Neuronal stem cell (in vitro differentiated cells): ENCODE measurements at regions not wholly inside any gene's neighbourhood (a gene's known extent, or its start where the extent isn't known, plus 50 kb on each side); places are given as distances from the start of the nearest gene placed in this dataset.

ENCODE experiments used
- DNase-seq: peaks from one replicate; pipeline ENCODE4 v3.0.0-alpha.2; 2013; ENCODE audit warnings: low spot score
- H2AFZ ChIP-seq: one replicate; pipeline ENCODE4 v1.6.1; 2013; ENCODE audit warnings: mild to moderate bottlenecking, low read length, inconsistent platforms
- H2AK5ac ChIP-seq: 2 replicates; pipeline ENCODE4 v1.6.1; 2013; ENCODE audit warnings: low read depth, mild to moderate bottlenecking, inconsistent platforms, low read length, moderate library complexity, mixed read lengths
- H2BK120ac ChIP-seq: 2 replicates; pipeline ENCODE4 v1.6.1; 2013; ENCODE audit warnings: low read depth, mild to moderate bottlenecking, inconsistent platforms, low read length, moderate library complexity, mixed read lengths
- H2BK12ac ChIP-seq: one replicate; pipeline ENCODE4 v1.6.1; 2013; ENCODE audit warnings: low read length, inconsistent platforms
- H2BK15ac ChIP-seq: 2 replicates; pipeline ENCODE4 v1.6.1; 2013; ENCODE audit warnings: mild to moderate bottlenecking, low read length, inconsistent platforms, mixed read lengths
- H2BK5ac ChIP-seq: one replicate; pipeline ENCODE4 v1.6.1; 2013; ENCODE audit warnings: inconsistent platforms, mild to moderate bottlenecking, low read length, moderate library complexity
- H3K14ac ChIP-seq: one replicate; pipeline ENCODE4 v1.6.1; 2013; ENCODE audit warnings: low read length, inconsistent platforms
- H3K18ac ChIP-seq: 2 replicates; pipeline ENCODE4 v1.6.1; 2013; ENCODE audit warnings: low read length, inconsistent platforms
- H3K23ac ChIP-seq: 2 replicates; pipeline ENCODE4 v1.6.1; 2013; ENCODE audit warnings: low read depth, mild to moderate bottlenecking, mixed read lengths, low read length, inconsistent platforms; ENCODE audit not compliant: poor library complexity
- H3K27ac ChIP-seq: replicated peaks from 3 replicates; pipeline ENCODE4 v1.5.1; 2013; ENCODE audit warnings: low read length, inconsistent platforms
- H3K27me3 ChIP-seq, 3 experiments: 2 replicates each; pipeline ENCODE4 v1.6.1; 2013; ENCODE audit warnings: low read length in 3 of 3, mild to moderate bottlenecking in 2 of 3, inconsistent platforms in 1 of 3, low read depth in 1 of 3, mixed read lengths in 1 of 3, moderate library complexity in 1 of 3; ENCODE audit not compliant: control insufficient read depth in 3 of 3, insufficient read depth in 3 of 3
- H3K36me3 ChIP-seq, 2 donors: replicated peaks in 1 of 2; 2 replicates each; pipeline ENCODE4 v1.6.1; 2013; ENCODE audit warnings: low read length in 2 of 2; ENCODE audit not compliant: control insufficient read depth in 2 of 2, insufficient read depth in 2 of 2
- H3K4ac ChIP-seq: 2 replicates; pipeline ENCODE4 v1.6.1; 2013; ENCODE audit warnings: inconsistent platforms, mild to moderate bottlenecking, low read length, moderate library complexity
- H3K4me1 ChIP-seq, 2 donors: 1 replicate in 1 of 2; 2 replicates in 1 of 2; pipeline ENCODE4 v1.6.1; 2013; ENCODE audit warnings: low read length in 2 of 2, low read depth in 1 of 2; ENCODE audit not compliant: control insufficient read depth in 2 of 2, insufficient read depth in 1 of 2
- H3K4me2 ChIP-seq: one replicate; pipeline ENCODE4 v1.6.1; 2013; ENCODE audit warnings: mild to moderate bottlenecking, low read length, inconsistent platforms; ENCODE audit not compliant: insufficient read depth, poor library complexity, severe bottlenecking
- H3K4me3 ChIP-seq, 2 donors: 2 replicates each; pipeline ENCODE4 v1.5.1; 2013; ENCODE audit warnings: low read length in 2 of 2, mild to moderate bottlenecking in 2 of 2, inconsistent platforms in 1 of 2, moderate library complexity in 1 of 2
- H3K79me1 ChIP-seq: one replicate; pipeline ENCODE4 v1.6.1; 2013; ENCODE audit warnings: low read depth, mild to moderate bottlenecking, inconsistent platforms, low read length, moderate library complexity
- H3K9ac ChIP-seq: one replicate; pipeline ENCODE4 v1.6.1; 2013; ENCODE audit warnings: mild to moderate bottlenecking, low read depth, low read length, inconsistent platforms; ENCODE audit not compliant: poor library complexity
- H3K9me3 ChIP-seq, 2 donors: replicated peaks in 1 of 2; 2 replicates each; pipeline versions ENCODE3 to v1.6.1; 2013; ENCODE audit warnings: low read length in 2 of 2, mild to moderate bottlenecking in 2 of 2, inconsistent platforms in 1 of 2, low read depth in 1 of 2, mixed read lengths in 1 of 2, moderate library complexity in 1 of 2; ENCODE audit not compliant: control insufficient read depth in 2 of 2, insufficient read depth in 1 of 2
- H4K8ac ChIP-seq: one replicate; pipeline ENCODE4 v1.6.1; 2013; ENCODE audit warnings: low read depth, mild to moderate bottlenecking, inconsistent platforms, low read length, moderate library complexity
- H4K91ac ChIP-seq: one replicate; pipeline ENCODE4 v1.6.1; 2013; ENCODE audit warnings: low read length, low read depth, mild to moderate bottlenecking, inconsistent platforms; ENCODE audit not compliant: poor library complexity
- WGBS, 2 donors: extraction: QIAGEN DNeasy Blood & Tissue Kit; methylation state at CpG; one replicate each; pipeline ENCODE4 v1.1.7; 2013; ENCODE audit warnings: missing lambda C conversion rate in 2 of 2, mixed read lengths in 1 of 2; ENCODE audit not compliant: insufficient read length in 2 of 2, insufficient replicate concordance in 1 of 2; ENCODE audit errors: extremely low coverage in 2 of 2; 5-methylcytosine and 5-hydroxymethylcytosine counted together

DNA sequence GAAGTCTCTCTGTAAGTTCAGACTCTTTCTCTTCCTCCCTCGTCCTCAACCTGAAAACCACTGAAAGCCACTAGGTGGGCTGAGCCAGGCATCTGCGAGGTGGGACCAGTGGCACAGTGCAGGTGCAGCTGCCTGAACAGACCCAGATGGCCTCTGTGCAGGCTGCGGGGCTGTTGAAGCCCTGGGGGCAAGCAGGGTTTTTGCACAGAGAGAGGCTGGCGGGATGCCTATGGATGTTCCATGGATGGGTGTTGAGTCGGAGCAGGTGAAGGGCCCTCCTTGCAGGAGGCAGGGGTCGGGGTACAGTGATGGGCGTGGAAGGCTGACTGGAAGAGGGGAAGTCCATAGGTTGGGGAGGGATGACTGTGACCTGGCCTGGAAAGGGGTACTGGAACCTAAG is 350.2 kb upstream of the FAT1 start:
- no peak overlapping the region for H2AFZ ChIP-seq
- H3K36me3 ChIP-seq, result no peaks in the 10 kb centered on the region
- H2BK5ac ChIP-seq, result no peak overlapping the region
- no peak overlapping the region for H4K91ac ChIP-seq
- no peaks in the 10 kb centered on the region for H3K79me1 ChIP-seq
- peaks cover 0 to 23% (median 0%) of the 10 kb centered on the region in 3 experiments for H3K27me3 ChIP-seq
- H3K18ac ChIP-seq, result no peak overlapping the region
- H3K4ac ChIP-seq, result no peak overlapping the region
- DNase-seq, result no peak
- H3K27ac ChIP-seq, result no peak overlapping the region
- no peak overlapping the region for H2BK15ac ChIP-seq
- no peaks in the 10 kb centered on the region for H3K9me3 ChIP-seq
- H3K4me2 ChIP-seq, result no peak overlapping the region
- no peak overlapping the region for H2BK12ac ChIP-seq
- no peak overlapping the region for H4K8ac ChIP-seq
- H3K14ac ChIP-seq, result no peak overlapping the region
- no peak overlapping the region for H2AK5ac ChIP-seq
- H3K23ac ChIP-seq, result no peak overlapping the region
- no CpG with 5 or more reads among the region's 7 CpGs for WGBS, 2 donors
- H3K4me1 ChIP-seq, result peaks cover 0 to 8% of the 10 kb centered on the region in 2 donors
- no peak overlapping the region for H2BK120ac ChIP-seq
- peak overlapping the region in 1 of 2 donors; percentile 51 for H3K4me3 ChIP-seq
- no peak overlapping the region for H3K9ac ChIP-seq

DNA sequence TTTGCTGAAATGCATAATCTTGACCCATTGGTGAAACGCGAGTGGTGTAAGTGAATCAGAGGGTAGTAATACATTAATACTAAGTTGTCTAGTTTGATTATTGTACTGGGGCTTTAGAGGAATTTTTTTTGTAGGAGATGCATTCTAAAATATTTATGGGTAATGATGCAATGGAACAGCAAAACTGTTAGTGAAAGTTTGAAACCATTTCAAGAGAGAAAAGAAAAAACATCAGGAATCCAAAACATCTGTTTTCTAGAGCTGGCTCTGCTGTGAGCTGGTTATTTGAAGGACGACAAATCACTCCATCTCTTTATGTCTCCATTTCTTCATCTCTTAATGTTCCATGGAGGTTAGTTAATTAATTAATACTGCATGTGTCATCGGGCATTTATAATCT is 351.9 kb upstream of the FAT1 start:
- H3K27ac ChIP-seq, result no peak overlapping the region
- no peak overlapping the region for H2BK5ac ChIP-seq
- no peak overlapping the region for H3K4ac ChIP-seq
- H4K8ac ChIP-seq, result no peak overlapping the region
- no peak overlapping the region for H2BK15ac ChIP-seq
- no peaks in the 10 kb centered on the region for H3K79me1 ChIP-seq
- no peak for DNase-seq
- no peak overlapping the region for H3K14ac ChIP-seq
- no peak overlapping the region for H2BK120ac ChIP-seq
- H3K18ac ChIP-seq, result no peak overlapping the region
- H2AK5ac ChIP-seq, result no peak overlapping the region
- H3K23ac ChIP-seq, result no peak overlapping the region
- no CpG with 5 or more reads among the region's 4 CpGs for WGBS, 2 donors
- H3K4me1 ChIP-seq, result peaks cover 0 to 3% of the 10 kb centered on the region in 2 donors
- H3K36me3 ChIP-seq, result no peaks in the 10 kb centered on the region
- no peak overlapping the region for H3K9ac ChIP-seq
- H2BK12ac ChIP-seq, result no peak overlapping the region
- H2AFZ ChIP-seq, result no peak overlapping the region
- H3K4me3 ChIP-seq, result no peak overlapping the region
- no peaks in the 10 kb centered on the region for H3K9me3 ChIP-seq
- H3K4me2 ChIP-seq, result no peak overlapping the region
- no peak overlapping the region for H4K91ac ChIP-seq
- H3K27me3 ChIP-seq, result peaks cover 0 to 17% (median 0%) of the 10 kb centered on the region in 3 experiments

DNA sequence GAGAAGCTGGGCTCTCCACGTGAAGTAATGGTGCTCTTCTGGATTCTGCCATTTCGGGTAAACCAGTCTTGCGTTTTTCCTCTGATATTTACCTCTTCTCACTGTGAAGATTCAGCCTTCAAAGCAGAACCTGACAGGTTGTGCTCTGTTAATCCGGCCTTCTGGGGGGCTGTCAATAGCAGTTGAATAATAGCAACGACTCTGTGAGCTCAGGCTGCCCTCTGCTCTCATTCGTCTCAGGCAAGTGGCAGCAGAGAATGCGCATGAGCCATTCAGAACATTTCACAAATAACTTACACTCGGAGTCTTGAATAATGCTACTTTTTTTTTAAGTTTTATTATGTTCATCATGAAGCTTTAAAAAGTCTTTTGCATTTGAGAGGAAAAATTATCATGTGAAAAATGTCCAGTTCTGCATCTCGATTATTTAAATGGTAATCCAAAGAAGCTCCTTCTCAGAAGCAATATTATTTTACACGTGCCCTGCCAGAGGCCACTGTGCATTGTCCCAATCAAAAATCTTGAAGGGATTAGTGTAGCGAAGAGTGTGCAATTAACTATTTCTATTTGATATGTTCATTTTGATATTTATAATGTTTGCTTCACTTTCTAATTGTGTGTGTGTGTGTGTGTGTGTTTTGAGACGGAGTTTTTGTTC is 354.2 kb upstream of the FAT1 start:
- H3K9me3 ChIP-seq, result no peaks in the 10 kb centered on the region
- H2AK5ac ChIP-seq, result no peak overlapping the region
- no peak overlapping the region for H2BK5ac ChIP-seq
- H3K27ac ChIP-seq, result no peak overlapping the region
- no peak overlapping the region for H3K9ac ChIP-seq
- no peak overlapping the region for H2BK15ac ChIP-seq
- no peak overlapping the region for H4K91ac ChIP-seq
- H3K4me2 ChIP-seq, result no peak overlapping the region
- no peak overlapping the region for H2BK12ac ChIP-seq
- H3K4ac ChIP-seq, result no peak overlapping the region
- peak overlapping the region; percentile 37 for H2AFZ ChIP-seq
- H3K23ac ChIP-seq, result no peak overlapping the region
- no CpG with 5 or more reads among the region's 12 CpGs for WGBS, 2 donors
- peaks cover 0 to 10% (median 0%) of the 10 kb centered on the region in 3 experiments for H3K27me3 ChIP-seq
- no peak overlapping the region for H3K14ac ChIP-seq
- no peaks in the 10 kb centered on the region for H3K36me3 ChIP-seq
- no peak overlapping the region for H3K18ac ChIP-seq
- H4K8ac ChIP-seq, result no peak overlapping the region
- peaks cover 0 to 3% of the 10 kb centered on the region in 2 donors for H3K4me1 ChIP-seq
- no peak overlapping the region for H3K4me3 ChIP-seq
- no peak for DNase-seq
- H2BK120ac ChIP-seq, result no peak overlapping the region
- no peaks in the 10 kb centered on the region for H3K79me1 ChIP-seq

DNA sequence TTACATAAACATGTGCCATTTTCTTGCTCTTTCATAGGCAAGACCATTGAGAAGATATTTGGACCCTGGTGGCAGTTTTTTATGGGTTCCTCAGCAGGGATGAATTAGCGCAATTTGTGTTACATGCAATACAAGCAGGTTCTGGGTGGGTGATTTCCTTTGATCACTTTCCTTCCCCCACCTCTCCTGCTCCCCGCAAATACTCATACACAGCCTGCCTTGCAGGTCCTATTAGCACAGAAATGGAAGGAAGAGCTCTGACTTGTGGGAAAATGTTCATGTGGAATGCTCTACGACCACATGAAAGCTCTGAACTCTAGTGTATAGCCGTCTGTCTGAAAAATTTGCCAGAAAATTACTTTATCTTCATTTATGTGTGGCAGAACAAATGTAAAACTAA is 361.0 kb upstream of the FAT1 start:
- Histone ChIP-seq H3K4me3 (no peak overlapping the region), H3K14ac (no peak overlapping the region), H3K23ac (no peak overlapping the region), H3K27ac (no peak overlapping the region), H2BK15ac (no peak overlapping the region), H3K27me3 (no peaks in the 10 kb centered on the region), H2AK5ac (no peak overlapping the region), H3K9ac (no peak overlapping the region), H3K36me3 (no peaks in the 10 kb centered on the region), H3K4ac (no peak overlapping the region), H4K91ac (no peak overlapping the region), H2BK12ac (no peak overlapping the region), H3K4me2 (no peak overlapping the region), H3K4me1 (no peaks in the 10 kb centered on the region), H3K79me1 (no peaks in the 10 kb centered on the region), H3K9me3 (no peaks in the 10 kb centered on the region), H2BK5ac (no peak overlapping the region), H2AFZ (no peak overlapping the region), H4K8ac (no peak overlapping the region), H3K18ac (no peak overlapping the region), H2BK120ac (no peak overlapping the region)
- DNase-seq, result no peak
- no CpG with 5 or more reads among the region's 4 CpGs for WGBS, 2 donors
